ENCODE measurements at regions not wholly inside any gene's neighbourhood (a gene's known extent, or its start where the extent isn't known, plus 50 kb on each side); places are given as distances from the start of the nearest gene placed in this dataset.

- Mint-ChIP-seq H3K4me3 (no peak overlapping the region), H3K36me3 (no peaks in the 10 kb centered on the region), H3K27me3 (peaks cover 0 to 7% of the 10 kb centered on the region in 2 donors), H3K9me3 (no peaks in the 10 kb centered on the region), H3K27ac (no peak overlapping the region), H3K4me1 (ENCODE audit: low read depth in 2 of 2) (peaks cover 0 to 8% of the 10 kb centered on the region in 2 donors)
- ATAC-seq (no peak), DNase-seq (ENCODE audit: low spot score) (no peak)
Measured at GRCh38 chr13:30108913-30109237, 198.5 kb downstream of the KATNAL1 start.

GRCh38 chr13:30108216-30108912, 199.0 kb downstream of the KATNAL1 start:
- Mint-ChIP-seq H3K27me3 (peaks cover 0 to 7% of the 10 kb centered on the region in 2 donors), H3K9me3 (no peaks in the 10 kb centered on the region), H3K36me3 (no peaks in the 10 kb centered on the region), H3K4me1 (ENCODE audit: low read depth in 2 of 2) (peaks cover 0 to 8% of the 10 kb centered on the region in 2 donors), H3K27ac (no peak overlapping the region), H3K4me3 (no peak overlapping the region)
- ATAC-seq (no peak), DNase-seq (ENCODE audit: low spot score) (no peak)

GRCh38 chr13:30107521-30108136, 199.7 kb downstream of the KATNAL1 start:
- no peaks in the 10 kb centered on the region for H3K9me3 Mint-ChIP-seq
- no peak for ATAC-seq
- H3K27me3 Mint-ChIP-seq = peaks cover 3 to 10% of the 10 kb centered on the region in 2 donors
- H3K4me3 Mint-ChIP-seq = no peak overlapping the region
- no peaks in the 10 kb centered on the region for H3K36me3 Mint-ChIP-seq
- H3K4me1 Mint-ChIP-seq (ENCODE audit: low read depth in 2 of 2) = peaks cover 0 to 1% of the 10 kb centered on the region in 2 donors
- no peak for DNase-seq (ENCODE audit: low spot score)
- no peak overlapping the region for H3K27ac Mint-ChIP-seq

- Mint-ChIP-seq H3K4me1 (ENCODE audit: low read depth in 2 of 2) (no peaks in the 10 kb centered on the region), H3K27me3 (peaks cover 7 to 13% of the 10 kb centered on the region in 2 donors), H3K4me3 (no peak overlapping the region), H3K27ac (no peak overlapping the region), H3K36me3 (no peaks in the 10 kb centered on the region), H3K9me3 (no peaks in the 10 kb centered on the region)
- no peak for ATAC-seq
- no peak for DNase-seq (ENCODE audit: low spot score)
Measured at GRCh38 chr13:30107121-30107520, 200.2 kb downstream of the KATNAL1 start.

GRCh38 chr13:30105381-30105780, 202.0 kb downstream of the KATNAL1 start:
- no peak overlapping the region for H3K27ac Mint-ChIP-seq
- no peaks in the 10 kb centered on the region for H3K4me1 Mint-ChIP-seq (ENCODE audit: low read depth in 2 of 2)
- no peak for DNase-seq (ENCODE audit: low spot score)
- peaks cover 7 to 13% of the 10 kb centered on the region in 2 donors for H3K27me3 Mint-ChIP-seq
- H3K36me3 Mint-ChIP-seq = no peaks in the 10 kb centered on the region
- no peak overlapping the region for H3K4me3 Mint-ChIP-seq
- no peak for ATAC-seq
- no peaks in the 10 kb centered on the region for H3K9me3 Mint-ChIP-seq

GRCh38 chr13:30103161-30103840, 204.1 kb downstream of the KATNAL1 start:
- Mint-ChIP-seq H3K9me3 (no peaks in the 10 kb centered on the region), H3K36me3 (no peaks in the 10 kb centered on the region), H3K27ac (no peak overlapping the region), H3K4me3 (no peak overlapping the region), H3K4me1 (ENCODE audit: low read depth in 2 of 2) (no peaks in the 10 kb centered on the region), H3K27me3 (peaks cover 7 to 13% of the 10 kb centered on the region in 2 donors)
- DNase-seq (ENCODE audit: low spot score) (peak; percentile 6), ATAC-seq (no peak)

- no peak overlapping the region for H3K4me3 Mint-ChIP-seq
- DNase-seq (ENCODE audit: low spot score) (peak; percentile 25), ATAC-seq (no peak)
- H3K27ac Mint-ChIP-seq = no peak overlapping the region
- peaks cover 7 to 13% of the 10 kb centered on the region in 2 donors for H3K27me3 Mint-ChIP-seq
- no peaks in the 10 kb centered on the region for H3K4me1 Mint-ChIP-seq (ENCODE audit: low read depth in 2 of 2)
- H3K36me3 Mint-ChIP-seq = no peaks in the 10 kb centered on the region
- H3K9me3 Mint-ChIP-seq = no peaks in the 10 kb centered on the region
Measured at GRCh38 chr13:30100226-30100625, 207.1 kb downstream of the KATNAL1 start.

GRCh38 chr13:30097701-30098100, 209.7 kb downstream of the KATNAL1 start:
- ATAC-seq (no peak), DNase-seq (ENCODE audit: low spot score) (peak; percentile 18)
- H3K9me3 Mint-ChIP-seq = no peaks in the 10 kb centered on the region
- H3K4me1 Mint-ChIP-seq (ENCODE audit: low read depth in 2 of 2) = peaks cover 0 to 5% of the 10 kb centered on the region in 2 donors
- peaks cover 3 to 4% of the 10 kb centered on the region in 2 donors for H3K27me3 Mint-ChIP-seq
- H3K36me3 Mint-ChIP-seq = no peaks in the 10 kb centered on the region
- no peak overlapping the region for H3K27ac Mint-ChIP-seq
- no peak overlapping the region for H3K4me3 Mint-ChIP-seq

- no peaks in the 10 kb centered on the region for H3K9me3 Mint-ChIP-seq
- peaks cover 0 to 5% of the 10 kb centered on the region in 2 donors for H3K4me1 Mint-ChIP-seq (ENCODE audit: low read depth in 2 of 2)
- no peaks in the 10 kb centered on the region for H3K27me3 Mint-ChIP-seq
- no peaks in the 10 kb centered on the region for H3K36me3 Mint-ChIP-seq
- DNase-seq (ENCODE audit: low spot score) = no peak
- H3K27ac Mint-ChIP-seq = no peak overlapping the region
- H3K4me3 Mint-ChIP-seq = no peak overlapping the region
- peak in 1 of 2 donors; percentile 71 for ATAC-seq
Measured at GRCh38 chr13:30097089-30097488, 210.3 kb downstream of the KATNAL1 start.

GRCh38 chr13:30094015-30094414, 213.3 kb downstream of the KATNAL1 start:
- no peaks in the 10 kb centered on the region for H3K36me3 Mint-ChIP-seq
- H3K9me3 Mint-ChIP-seq = no peaks in the 10 kb centered on the region
- ATAC-seq = no peak
- H3K27ac Mint-ChIP-seq = no peak overlapping the region
- DNase-seq (ENCODE audit: low spot score) = peak; percentile 59
- peaks cover 0 to 5% of the 10 kb centered on the region in 2 donors for H3K4me1 Mint-ChIP-seq (ENCODE audit: low read depth in 2 of 2)
- H3K27me3 Mint-ChIP-seq = no peaks in the 10 kb centered on the region
- no peak overlapping the region for H3K4me3 Mint-ChIP-seq

- Mint-ChIP-seq H3K27ac (no peak overlapping the region), H3K36me3 (no peaks in the 10 kb centered on the region), H3K9me3 (no peaks in the 10 kb centered on the region), H3K4me3 (no peak overlapping the region), H3K27me3 (no peaks in the 10 kb centered on the region), H3K4me1 (ENCODE audit: low read depth in 2 of 2) (peaks cover 0 to 5% of the 10 kb centered on the region in 2 donors)
- DNase-seq (ENCODE audit: low spot score) (no peak), ATAC-seq (no peak)
Measured at GRCh38 chr13:30093236-30093635, 214.1 kb downstream of the KATNAL1 start.

- no peaks in the 10 kb centered on the region for H3K27me3 Mint-ChIP-seq
- no peak overlapping the region for H3K27ac Mint-ChIP-seq
- no peak overlapping the region for H3K4me3 Mint-ChIP-seq
- no peaks in the 10 kb centered on the region for H3K9me3 Mint-ChIP-seq
- no peak for DNase-seq (ENCODE audit: low spot score)
- H3K36me3 Mint-ChIP-seq = no peaks in the 10 kb centered on the region
- H3K4me1 Mint-ChIP-seq (ENCODE audit: low read depth in 2 of 2) = peaks cover 0 to 5% of the 10 kb centered on the region in 2 donors
- no peak for ATAC-seq
Measured at GRCh38 chr13:30091691-30092090, 215.7 kb downstream of the KATNAL1 start.

GRCh38 chr13:30091035-30091434, 216.3 kb downstream of the KATNAL1 start:
- DNase-seq (ENCODE audit: low spot score) (no peak), ATAC-seq (no peak)
- H3K9me3 Mint-ChIP-seq = no peaks in the 10 kb centered on the region
- no peak overlapping the region for H3K27ac Mint-ChIP-seq
- H3K27me3 Mint-ChIP-seq = peaks cover 0 to 2% of the 10 kb centered on the region in 2 donors
- no peaks in the 10 kb centered on the region for H3K36me3 Mint-ChIP-seq
- no peak overlapping the region for H3K4me3 Mint-ChIP-seq
- H3K4me1 Mint-ChIP-seq (ENCODE audit: low read depth in 2 of 2) = peaks cover 0 to 5% of the 10 kb centered on the region in 2 donors

- no peak for ATAC-seq
- no peak overlapping the region for H3K27ac Mint-ChIP-seq
- DNase-seq (ENCODE audit: low spot score) = no peak
- no peak overlapping the region for H3K4me3 Mint-ChIP-seq
- H3K9me3 Mint-ChIP-seq = no peaks in the 10 kb centered on the region
- no peaks in the 10 kb centered on the region for H3K36me3 Mint-ChIP-seq
- H3K4me1 Mint-ChIP-seq (ENCODE audit: low read depth in 2 of 2) = no peaks in the 10 kb centered on the region
- peaks cover 5 to 6% of the 10 kb centered on the region in 2 donors for H3K27me3 Mint-ChIP-seq
Measured at GRCh38 chr13:30088312-30088855, 219.0 kb downstream of the KATNAL1 start.

All from natural killer cell treated with Interleukin-12 subunit alpha and Interleukin-12 subunit beta and Interleukin-15 and Interleukin-18, amount 100 ng/mL, for 72 hours (primary cell).